NCI-H69 (cell line): ENCODE measurements at regions not wholly inside any gene's neighbourhood (a gene's known extent, or its start where the extent isn't known, plus 50 kb on each side); places are given as distances from the start of the nearest gene placed in this dataset.

Experiments used
- DNase-seq: peaks from one replicate; lab custom pipeline; 2025; lab: John Stamatoyannopoulos, UW

GRCh38 chr6:99073223-99073622, 125.5 kb upstream of the FBXL4 start:
- no peak for DNase-seq

GRCh38 chr6:99066044-99066443, 118.3 kb upstream of the FBXL4 start:
- peak; percentile 9 for DNase-seq

- DNase-seq, result no peak
These were observed 117.1 kb upstream of the FBXL4 start for GRCh38 chr6:99064834-99065233.

GRCh38 chr6:99036672-99037071, 88.9 kb upstream of the FBXL4 start:
- no peak for DNase-seq

- no peak for DNase-seq
These were observed 84.7 kb upstream of the FBXL4 start for GRCh38 chr6:99032396-99032795.

GRCh38 chr6:99031957-99032356, 84.2 kb upstream of the FBXL4 start:
- no peak for DNase-seq

GRCh38 chr6:99030915-99031314, 83.2 kb upstream of the FBXL4 start:
- no peak for DNase-seq

GRCh38 chr6:99026135-99026534, 78.4 kb upstream of the FBXL4 start:
- DNase-seq, result peak; percentile 19

- no peak for DNase-seq
These were observed 76.3 kb upstream of the FBXL4 start for GRCh38 chr6:99024089-99024488.

GRCh38 chr6:99022039-99022609, 74.4 kb upstream of the FBXL4 start:
- DNase-seq, result no peak

- no peak for DNase-seq
These were observed 71.6 kb upstream of the FBXL4 start for GRCh38 chr6:99019381-99019780.

GRCh38 chr6:99017150-99017549, 69.4 kb upstream of the FBXL4 start:
- DNase-seq, result no peak

- DNase-seq, result no peak
These were observed 68.6 kb upstream of the FBXL4 start for GRCh38 chr6:99016355-99016754.

- DNase-seq, result no peak
These were observed 66.3 kb upstream of the FBXL4 start for GRCh38 chr6:99014061-99014460.

GRCh38 chr6:99013661-99014060, 65.9 kb upstream of the FBXL4 start:
- no peak for DNase-seq

- no peak for DNase-seq
These were observed 65.4 kb upstream of the FBXL4 start for GRCh38 chr6:99013145-99013544.

GRCh38 chr6:99011151-99011550, 63.4 kb upstream of the FBXL4 start:
- no peak for DNase-seq

GRCh38 chr6:99002831-99003230, 55.1 kb upstream of the FBXL4 start:
- peak; percentile 67 for DNase-seq

GRCh38 chr6:98998103-98998502, 50.4 kb upstream of the FBXL4 start:
- no peak for DNase-seq
